DND-41 (cell line): ENCODE measurements at regions not wholly inside any gene's neighbourhood (a gene's known extent, or its start where the extent isn't known, plus 50 kb on each side); places are given as distances from the start of the nearest gene placed in this dataset.

Experiments used
- ATAC-seq: fragments of 200-7000 bp; cut with Tn5 transposase; 3 replicates; pipeline ENCODE4 v1.9.1; 2021; ENCODE audit warnings: low read depth; ENCODE audit not compliant: insufficient read depth
- DNase-seq: peaks from one replicate; pipeline ENCODE4 v3.0.0-alpha.2; 2020
- H2AFZ ChIP-seq: 2 replicates; pipeline ENCODE4 v1.6.0; 2012; ENCODE audit warnings: low read depth, low read length
- H3K27ac ChIP-seq: 2 replicates; pipeline ENCODE4 v1.5.1; 2012; ENCODE audit warnings: low read length, inconsistent platforms
- H3K27me3 ChIP-seq: fragments of 200-600 bp; sonication (generic); 2 replicates; pipeline ENCODE4 v1.6.0; 2012; ENCODE audit warnings: low read length, mild to moderate bottlenecking, inconsistent platforms; ENCODE audit not compliant: insufficient read depth, poor library complexity
- H3K36me3 ChIP-seq: 2 replicates; pipeline ENCODE4 v1.5.1; 2012; ENCODE audit warnings: low read length, inconsistent platforms; ENCODE audit not compliant: insufficient read depth
- H3K4me1 ChIP-seq: 2 replicates; pipeline ENCODE4 v1.5.1; 2012; ENCODE audit warnings: mild to moderate bottlenecking, low read length; ENCODE audit not compliant: insufficient read depth
- H3K4me2 ChIP-seq: 2 replicates; pipeline ENCODE4 v1.6.0; 2012; ENCODE audit warnings: mild to moderate bottlenecking, moderate library complexity, low read length, inconsistent platforms; ENCODE audit not compliant: insufficient read depth
- H3K4me3 ChIP-seq, 2 experiments: fragments of 200-600 bp in 1 of 2; shearing (Covaris generic) in 1 of 2; 2 replicates each; pipeline ENCODE4 v1.5.1; 2012 to 2016; ENCODE audit warnings: inconsistent platforms in 2 of 2, low read length in 2 of 2, mild to moderate bottlenecking in 2 of 2, low read depth in 1 of 2, moderate library complexity in 1 of 2
- H3K79me2 ChIP-seq: 2 replicates; pipeline ENCODE4 v1.6.0; 2012; ENCODE audit warnings: low read length, inconsistent platforms; ENCODE audit not compliant: insufficient read depth
- H3K9ac ChIP-seq: 2 replicates; pipeline ENCODE4 v1.6.0; 2012; ENCODE audit warnings: low read depth, mild to moderate bottlenecking, inconsistent platforms, low read length, moderate library complexity
- H3K9me3 ChIP-seq: 2 replicates; pipeline ENCODE4 v1.5.1; 2012; ENCODE audit warnings: low read length, moderate library complexity, mild to moderate bottlenecking, inconsistent platforms; ENCODE audit not compliant: insufficient read depth, severe bottlenecking
- H4K20me1 ChIP-seq: 2 replicates; pipeline ENCODE4 v1.6.0; 2012; ENCODE audit warnings: low read length; ENCODE audit not compliant: insufficient read depth
- CTCF ChIP-seq: IDR thresholded peaks from 2 replicates; pipeline ENCODE4 v1.5.1; 2012; ENCODE audit warnings: borderline replicate concordance, low read length, moderate library complexity, mild to moderate bottlenecking; ENCODE audit not compliant: poor library complexity, severe bottlenecking; ENCODE audit errors: extremely low read depth
- EZH2 ChIP-seq: IDR thresholded peaks from 3 replicates; pipeline ENCODE4 v1.6.1; 2012; ENCODE audit warnings: borderline replicate concordance, low read depth, mild to moderate bottlenecking, moderate library complexity, low read length, inconsistent platforms; ENCODE audit not compliant: severe bottlenecking

GRCh38 chr6:90947184-90948064 is 360.6 kb upstream of the MAP3K7 start:
- H3K79me2 ChIP-seq = no peaks in the 10 kb centered on the region
- H3K4me3 ChIP-seq = no peak overlapping the region
- H3K9ac ChIP-seq = no peak overlapping the region
- H2AFZ ChIP-seq = no peak overlapping the region
- H4K20me1 ChIP-seq = no peaks in the 10 kb centered on the region
- H3K36me3 ChIP-seq = no peaks in the 10 kb centered on the region
- no peak overlapping the region for H3K27ac ChIP-seq
- ATAC-seq (no peak), DNase-seq (no peak)
- no peak overlapping the region for H3K4me2 ChIP-seq
- TF ChIP-seq CTCF (no peak), EZH2 (no peak)
- H3K27me3 ChIP-seq = no peaks in the 10 kb centered on the region
- no peaks in the 10 kb centered on the region for H3K4me1 ChIP-seq
- no peaks in the 10 kb centered on the region for H3K9me3 ChIP-seq

- Histone ChIP-seq H2AFZ (no peak overlapping the region), H3K4me2 (no peak overlapping the region), H3K9me3 (no peaks in the 10 kb centered on the region), H3K27me3 (no peaks in the 10 kb centered on the region), H3K27ac (no peak overlapping the region), H3K79me2 (no peaks in the 10 kb centered on the region), H4K20me1 (no peaks in the 10 kb centered on the region), H3K9ac (no peak overlapping the region), H3K4me3 (no peak overlapping the region), H3K4me1 (no peaks in the 10 kb centered on the region), H3K36me3 (no peaks in the 10 kb centered on the region)
- no peak for ATAC-seq
- DNase-seq = no peak
- TF ChIP-seq CTCF (no peak), EZH2 (no peak)
These were observed 355.0 kb upstream of the MAP3K7 start for GRCh38 chr6:90941885-90942284.

- H3K4me1 ChIP-seq = no peaks in the 10 kb centered on the region
- no peaks in the 10 kb centered on the region for H3K27me3 ChIP-seq
- H3K9ac ChIP-seq = no peak overlapping the region
- H2AFZ ChIP-seq = 0 out of 2 replicates have a peak overlapping the region, but pooled peaks have one; percentile 21
- H3K27ac ChIP-seq = no peak overlapping the region
- no peak overlapping the region for H3K4me2 ChIP-seq
- DNase-seq (no peak), ATAC-seq (peak; percentile 86)
- H3K79me2 ChIP-seq = no peaks in the 10 kb centered on the region
- no peak overlapping the region for H3K4me3 ChIP-seq
- TF ChIP-seq EZH2 (no peak), CTCF (peak; percentile 71)
- H4K20me1 ChIP-seq = no peaks in the 10 kb centered on the region
- no peaks in the 10 kb centered on the region for H3K36me3 ChIP-seq
- no peaks in the 10 kb centered on the region for H3K9me3 ChIP-seq
These were observed 354.1 kb upstream of the MAP3K7 start for GRCh38 chr6:90940812-90941481.
